HepG2 (cell line): ENCODE measurements at regions not wholly inside any gene's neighbourhood (a gene's known extent, or its start where the extent isn't known, plus 50 kb on each side); places are given as distances from the start of the nearest gene placed in this dataset.
"Not testable (repeated sequence)": the region's sequence is repeated elsewhere in the genome, so short reads cannot be mapped to it uniquely, and the experiment has no call there.

Experiments
- ATAC-seq: fragments of 200-7000 bp; cut with Tn5 transposase; 3 replicates; pipeline ENCODE4 v1.9.1; 2020; ENCODE audit warnings: mild to moderate bottlenecking, moderate library complexity
- BruUV-seq: library from RNA; stranded (reverse); fragments of 400-500 nt; replicated peaks from 2 replicates; lab custom pipeline; 2021; lab: Mats Ljungman, UMichigan
- CTCF ChIA-PET: fragments of 300-600 bp; formaldehyde crosslinking; extraction: SDS; loops from one replicate; lab custom pipeline; 2021; ENCODE audit warnings: low total read pairs, inconsistent platforms, low intra/inter-chr PET ratio; lab: Yijun Ruan, JAX
- POLR2A ChIA-PET: fragments of 350-600 bp; sonication (Branson Sonifier 250); formaldehyde crosslinking; loops from one replicate; lab custom pipeline; 2020; ENCODE audit warnings: antibody characterized with exemption, inconsistent platforms; lab: Yijun Ruan, JAX
- DNase-seq: peaks from one replicate; pipeline ENCODE4 v3.0.0-alpha.2; 2015; ENCODE audit warnings: low spot score
- FAIRE-seq: peaks from 3 replicates; lab custom pipeline; 2011; peaks lifted over from hg19 to GRCh38; lab: Jason Lieb, UNC
- H2AFZ ChIP-seq: one replicate; pipeline ENCODE4 v1.6.1; 2011; ENCODE audit warnings: low read length, inconsistent platforms
- H3K27ac ChIP-seq: fragments of 300-600 bp; 3 replicates; pipeline ENCODE4 v1.8.0; 2011; ENCODE audit warnings: mixed run types, mild to moderate bottlenecking, mixed read lengths, low read length, inconsistent platforms; ENCODE audit not compliant: insufficient read depth; ENCODE audit errors: extremely low read length
- H3K27me3 ChIP-seq, 2 experiments: fragments of 200-600 bp in 1 of 2; 2 replicates in 1 of 2; 3 replicates in 1 of 2; pipeline versions ENCODE4 v1.6.0 to v1.8.0; 2011; ENCODE audit warnings: low read length in 2 of 2, mild to moderate bottlenecking in 2 of 2, moderate library complexity in 2 of 2, inconsistent platforms in 1 of 2; ENCODE audit not compliant: insufficient read depth in 2 of 2, control insufficient read depth in 1 of 2
- H3K36me3 ChIP-seq, 2 experiments: fragments of 200-600 bp in 1 of 2; replicated peaks in 1 of 2; 2 replicates in 1 of 2; 3 replicates in 1 of 2; pipeline versions ENCODE4 v1.5.1 to v1.8.0; 2011; ENCODE audit warnings: low read length in 2 of 2, inconsistent platforms in 1 of 2; ENCODE audit not compliant: insufficient read depth in 2 of 2, control insufficient read depth in 1 of 2
- H3K4me1 ChIP-seq: 2 replicates; pipeline ENCODE4 v1.5.1; 2012; ENCODE audit warnings: low read length, inconsistent platforms; ENCODE audit not compliant: insufficient read depth
- H3K4me2 ChIP-seq: 2 replicates; pipeline ENCODE4 v1.6.0; 2011; ENCODE audit warnings: low read depth, low read length, inconsistent platforms
- H3K4me3 ChIP-seq, 3 experiments: fragments of 200-600 bp in 1 of 3; sonication (generic), shearing (Covaris generic) in 1 of 3; replicated peaks in 1 of 3; 2 replicates each; pipeline ENCODE4 v1.5.1; 2011 to 2016; ENCODE audit warnings: low read length in 3 of 3, inconsistent platforms in 2 of 3, low read depth in 2 of 3, mild to moderate bottlenecking in 2 of 3, control low read depth in 1 of 3, mixed read lengths in 1 of 3; ENCODE audit not compliant: insufficient read depth in 1 of 3
- H3K79me2 ChIP-seq: one replicate; pipeline ENCODE4 v1.6.1; 2011; ENCODE audit warnings: low read length, inconsistent platforms; ENCODE audit not compliant: insufficient read depth
- H3K9ac ChIP-seq: 2 replicates; pipeline ENCODE4 v1.6.0; 2011; ENCODE audit warnings: mild to moderate bottlenecking, low read depth, low read length, inconsistent platforms; ENCODE audit not compliant: insufficient read depth
- H3K9me3 ChIP-seq: 2 replicates; pipeline ENCODE4 v1.5.1; 2012; ENCODE audit warnings: mild to moderate bottlenecking, low read length
- H4K20me1 ChIP-seq: 2 replicates; pipeline ENCODE4 v1.6.0; 2011; ENCODE audit warnings: inconsistent platforms, mild to moderate bottlenecking, low read length, moderate library complexity; ENCODE audit not compliant: insufficient read depth
- ATF7 ChIP-seq, 2 experiments: fragments of 450-650 bp in 1 of 2; sonication (generic) in 1 of 2; formaldehyde crosslinking in 1 of 2; IDR thresholded peaks; 2 replicates each; pipeline versions ENCODE4 v1.4.0 to v1.6.1; 2016 to 2020; ENCODE audit warnings: antibody characterized with exemption in 1 of 2, mild to moderate bottlenecking in 1 of 2, missing genetic modification reagents in 1 of 2
- CREB1 ChIP-seq, 2 experiments: fragments of 450-650 bp in 1 of 2; IDR thresholded peaks; 2 replicates each; pipeline ENCODE4 v1.6.1; 2016 to 2017; ENCODE audit warnings: control low read depth in 1 of 2, mild to moderate bottlenecking in 1 of 2, missing compliant biosample characterization in 1 of 2, missing genetic modification characterization in 1 of 2
- WGBS: methylation state at CpG from one replicate; pipeline ENCODE4 v1.1.6; 2017; ENCODE audit warnings: low lambda C conversion rate; 5-methylcytosine and 5-hydroxymethylcytosine counted together
- in situ Hi-C: cut with HindIII; loops from 2 replicates; pipeline ENCODE4 v1.10.0; 2017; ENCODE audit warnings: low pct_unique_long_range_greater_than_20kb; ENCODE audit not compliant: extremely low pct_ligation_motif_present
- intact Hi-C: fragments of 100-400 bp; cut with micrococcal nuclease; formaldehyde crosslinking; loops from one replicate; pipeline ENCODE4 v1.10.0; 2022; ENCODE audit not compliant: unreplicated experiment

GRCh38 chr4:8952109-8952508 lies 80.5 kb upstream of the HMX1 start:
- H3K4me3 ChIP-seq, H3K9me3 ChIP-seq, H4K20me1 ChIP-seq, FAIRE-seq, H3K4me2 ChIP-seq, H3K27ac ChIP-seq, ATAC-seq, H2AFZ ChIP-seq, H3K79me2 ChIP-seq, CTCF ChIA-PET, DNase-seq, POLR2A ChIA-PET, in situ Hi-C loops, intact Hi-C loops, H3K27me3 ChIP-seq, H3K9ac ChIP-seq, H3K4me1 ChIP-seq, BruUV-seq, H3K36me3 ChIP-seq: not testable (repeated sequence)
- 20% methylated on average over 13 of the region's 13 CpGs for WGBS

- H3K4me1 ChIP-seq, BruUV-seq, H3K27me3 ChIP-seq, H3K9me3 ChIP-seq, H3K4me2 ChIP-seq, H3K9ac ChIP-seq, in situ Hi-C loops, intact Hi-C loops, H3K4me3 ChIP-seq, POLR2A ChIA-PET, H4K20me1 ChIP-seq, FAIRE-seq, DNase-seq, H3K27ac ChIP-seq, ATAC-seq, CTCF ChIA-PET, H3K79me2 ChIP-seq, H3K36me3 ChIP-seq, H2AFZ ChIP-seq: not testable (repeated sequence)
- 23% methylated on average over 6 of the region's 6 CpGs for whole genome bisulfite sequencing
These were observed 73.9 kb upstream of the HMX1 start for GRCh38 chr4:8945506-8945905.

GRCh38 chr4:8943367-8943766 lies 71.7 kb upstream of the HMX1 start:
- FAIRE-seq; ATAC-seq; BruUV-seq; H3K4me3 ChIP-seq; H3K4me2 ChIP-seq; H3K9me3 ChIP-seq; H3K9ac ChIP-seq; DNase-seq; in situ Hi-C loops; H4K20me1 ChIP-seq; CTCF ChIA-PET; POLR2A ChIA-PET; H3K4me1 ChIP-seq; H3K27me3 ChIP-seq; H3K27ac ChIP-seq; TF ChIP-seq CREB1, ATF7 (CRISPR knock-in tag; IDR thresholded peaks at IDR 0.05): not testable (repeated sequence)
- peak; percentile 70 for TF ChIP-seq CREB1 (IDR thresholded peaks at IDR 0.05)
- peak; percentile 64 for TF ChIP-seq ATF7 (IDR thresholded peaks at IDR 0.05)
- TF ChIP-seq, all 625 proteins: peak for 2; not testable (repeated sequence) for 623
- H2AFZ ChIP-seq, H3K36me3 ChIP-seq, H3K79me2 ChIP-seq, intact Hi-C loops: not testable (repeated sequence)
- WGBS, result 31% methylated on average over 6 of the region's 11 CpGs

- intact Hi-C loops, H3K9me3 ChIP-seq, H3K79me2 ChIP-seq, ATAC-seq, H3K4me1 ChIP-seq, H2AFZ ChIP-seq, POLR2A ChIA-PET, DNase-seq, H3K4me3 ChIP-seq, H3K9ac ChIP-seq, H3K27me3 ChIP-seq, H3K27ac ChIP-seq, H4K20me1 ChIP-seq, BruUV-seq, in situ Hi-C loops, H3K4me2 ChIP-seq, H3K36me3 ChIP-seq, FAIRE-seq, CTCF ChIA-PET: not testable (repeated sequence)
- WGBS, result 65% methylated on average over 11 of the region's 11 CpGs
These were observed 70.4 kb upstream of the HMX1 start for GRCh38 chr4:8942088-8942487.
